ENCODE measurements at regions not wholly inside any gene's neighbourhood (a gene's known extent, or its start where the extent isn't known, plus 50 kb on each side); places are given as distances from the start of the nearest gene placed in this dataset.

DNA sequence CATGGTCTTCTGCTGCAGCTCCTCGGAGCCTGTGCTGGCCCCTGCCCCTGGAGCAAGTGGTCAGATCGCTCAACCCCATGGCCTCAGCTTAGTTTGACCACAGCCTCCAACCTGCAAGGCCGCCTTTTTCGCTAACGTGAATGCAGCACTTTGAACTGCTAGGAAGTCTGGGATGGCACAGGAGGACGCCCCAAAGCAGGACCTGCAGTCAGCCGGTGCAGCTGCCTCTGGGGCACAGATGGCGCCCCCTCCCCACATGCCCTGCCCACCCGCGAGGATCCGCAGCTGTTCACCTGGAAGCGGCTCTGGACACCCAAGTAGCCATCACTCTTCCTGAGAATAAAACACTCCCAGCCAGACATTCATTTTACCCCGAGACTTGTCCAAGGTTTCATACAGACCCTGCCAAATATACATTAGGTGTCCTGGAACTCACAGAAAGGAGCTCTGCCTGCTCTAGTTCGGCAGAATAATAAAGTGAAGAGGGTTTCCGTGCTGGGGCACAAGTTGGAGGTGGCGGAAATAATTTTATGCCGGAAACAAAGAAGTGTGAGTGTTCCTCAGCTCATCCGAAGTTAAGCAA is 510.1 kb downstream of the EIPR1 start:
- 69% methylated on average over 15 of the region's 18 CpGs for WGBS (ENCODE audit: insufficient coverage, low coverage, low lambda C conversion rate, missing lambda C conversion rate)
- no peaks in the 10 kb centered on the region for H3K36me3 ChIP-seq
- H3K4me1 ChIP-seq, result no peaks in the 10 kb centered on the region
- no peak overlapping the region for H3K27ac ChIP-seq
- ATAC-seq (no peak), DNase-seq (no peak)
- H3K27me3 ChIP-seq, result no peaks in the 10 kb centered on the region
- TF ChIP-seq, protein P1, sequence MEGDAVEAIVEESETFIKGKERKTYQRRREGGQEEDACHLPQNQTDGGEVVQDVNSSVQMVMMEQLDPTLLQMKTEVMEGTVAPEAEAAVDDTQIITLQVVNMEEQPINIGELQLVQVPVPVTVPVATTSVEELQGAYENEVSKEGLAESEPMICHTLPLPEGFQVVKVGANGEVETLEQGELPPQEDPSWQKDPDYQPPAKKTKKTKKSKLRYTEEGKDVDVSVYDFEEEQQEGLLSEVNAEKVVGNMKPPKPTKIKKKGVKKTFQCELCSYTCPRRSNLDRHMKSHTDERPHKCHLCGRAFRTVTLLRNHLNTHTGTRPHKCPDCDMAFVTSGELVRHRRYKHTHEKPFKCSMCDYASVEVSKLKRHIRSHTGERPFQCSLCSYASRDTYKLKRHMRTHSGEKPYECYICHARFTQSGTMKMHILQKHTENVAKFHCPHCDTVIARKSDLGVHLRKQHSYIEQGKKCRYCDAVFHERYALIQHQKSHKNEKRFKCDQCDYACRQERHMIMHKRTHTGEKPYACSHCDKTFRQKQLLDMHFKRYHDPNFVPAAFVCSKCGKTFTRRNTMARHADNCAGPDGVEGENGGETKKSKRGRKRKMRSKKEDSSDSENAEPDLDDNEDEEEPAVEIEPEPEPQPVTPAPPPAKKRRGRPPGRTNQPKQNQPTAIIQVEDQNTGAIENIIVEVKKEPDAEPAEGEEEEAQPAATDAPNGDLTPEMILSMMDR (IDR thresholded peaks at IDR 0.05), result no peak
- TF ChIP-seq POLR2A (IDR thresholded peaks at IDR 0.05), result no peak
- intact Hi-C loops (cut with DNase I), result no loop called here
- H3K9me3 ChIP-seq, result no peaks in the 10 kb centered on the region
- no peak overlapping the region for H3K4me3 ChIP-seq

DNA sequence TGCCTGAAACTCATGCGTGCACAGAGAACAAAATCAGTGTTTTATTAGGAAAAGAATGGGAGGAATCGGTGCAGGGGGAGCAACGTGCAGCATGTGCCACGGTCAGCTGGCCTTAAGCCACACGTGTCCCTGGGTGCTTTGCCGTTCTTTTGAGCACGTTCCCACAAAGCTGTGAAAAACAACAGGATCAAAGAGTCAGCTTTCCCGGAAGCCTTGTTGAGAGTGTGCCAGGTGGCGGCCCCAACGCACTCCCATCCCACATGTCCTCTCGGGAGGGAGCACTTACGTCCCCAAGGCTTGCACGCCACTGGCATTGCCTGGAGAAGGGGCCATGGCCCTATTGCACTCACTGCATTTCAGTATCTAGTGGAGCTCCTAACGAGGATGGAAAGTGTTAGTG is 511.2 kb downstream of the EIPR1 start:
- Histone ChIP-seq H3K27ac (no peak overlapping the region), H3K27me3 (no peaks in the 10 kb centered on the region), H3K36me3 (no peaks in the 10 kb centered on the region), H3K4me3 (no peak overlapping the region), H3K9me3 (no peaks in the 10 kb centered on the region), H3K4me1 (no peaks in the 10 kb centered on the region)
- no peak for DNase-seq
- 73% methylated on average over 9 of the region's 14 CpGs for WGBS (ENCODE audit: insufficient coverage, low coverage, low lambda C conversion rate, missing lambda C conversion rate)
- TF ChIP-seq POLR2A (IDR thresholded peaks at IDR 0.05), result no peak
- TF ChIP-seq, protein P1 (IDR thresholded peaks at IDR 0.05), result no peak
- intact Hi-C loops (cut with DNase I), result no loop called here
- ATAC-seq, result no peak

DNA sequence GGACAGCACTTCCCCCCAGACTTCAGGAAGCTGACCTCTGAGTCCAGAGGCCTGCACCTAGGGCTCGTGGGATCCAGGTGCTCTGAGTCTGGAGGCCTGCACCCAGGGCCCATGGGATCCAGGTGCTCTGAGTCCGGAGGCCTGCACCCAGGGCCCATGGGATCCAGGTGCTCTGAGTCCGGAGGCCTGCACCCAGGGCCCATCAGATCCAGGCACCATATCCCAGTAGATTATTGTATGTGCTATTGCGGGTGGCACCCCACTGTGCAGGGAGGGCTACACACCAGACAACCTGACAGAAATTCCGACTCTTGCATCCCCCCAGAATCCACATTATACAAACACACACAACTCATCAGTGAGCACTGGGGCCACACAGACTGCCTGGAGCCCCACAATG is 515.2 kb downstream of the EIPR1 start:
- no peaks in the 10 kb centered on the region for H3K27me3 ChIP-seq
- TF ChIP-seq, protein P1 (IDR thresholded peaks at IDR 0.05), result no peak
- H3K36me3 ChIP-seq, result no peaks in the 10 kb centered on the region
- intact Hi-C loops (cut with DNase I), result no loop called here
- ATAC-seq (no peak), DNase-seq (peak in 1 of 3 donors; percentile 4)
- no peaks in the 10 kb centered on the region for H3K9me3 ChIP-seq
- H3K4me1 ChIP-seq, result no peaks in the 10 kb centered on the region
- no peak overlapping the region for H3K4me3 ChIP-seq
- WGBS (ENCODE audit: insufficient coverage, low coverage, low lambda C conversion rate, missing lambda C conversion rate), result 67% methylated on average over 1 of the region's 5 CpGs
- no peak overlapping the region for H3K27ac ChIP-seq

DNA sequence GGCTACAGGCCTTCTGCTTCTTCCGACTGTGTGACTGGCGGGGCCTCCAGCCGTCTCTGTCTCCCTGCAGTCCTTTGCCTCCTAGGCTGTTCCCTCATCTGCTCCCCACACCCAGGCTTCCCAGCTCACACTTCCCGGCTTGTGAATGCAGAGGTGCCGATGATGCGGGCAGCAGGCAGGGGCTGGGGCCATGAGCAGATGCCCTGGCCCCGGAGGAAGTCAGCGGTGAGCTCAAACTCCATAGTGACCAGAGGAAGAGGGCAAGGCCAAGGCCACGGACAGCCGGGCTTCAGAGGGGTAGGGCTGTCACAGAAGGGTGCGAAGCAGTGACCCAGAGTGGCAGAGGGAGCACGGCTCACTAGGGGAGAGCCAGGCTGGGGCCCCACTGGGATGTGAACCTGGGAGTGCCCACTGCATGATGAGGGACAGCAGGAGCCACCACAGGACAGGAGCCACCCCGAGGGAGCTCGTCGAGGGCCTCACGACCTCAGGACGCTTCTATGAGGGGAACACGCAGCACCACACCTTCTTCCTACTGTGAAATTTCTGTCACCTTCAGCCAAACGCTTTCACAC is 515.9 kb downstream of the EIPR1 start:
- DNase-seq, result peak in 1 of 3 donors; percentile 13
- H3K4me1 ChIP-seq, result no peaks in the 10 kb centered on the region
- H3K36me3 ChIP-seq, result no peaks in the 10 kb centered on the region
- no peak overlapping the region for H3K4me3 ChIP-seq
- TF ChIP-seq, protein P1 (IDR thresholded peaks at IDR 0.05), result no peak
- no peak for TF ChIP-seq POLR2A (IDR thresholded peaks at IDR 0.05)
- H3K27ac ChIP-seq, result no peak overlapping the region
- peak in 1 of 4 donors; percentile 31 for ATAC-seq
- intact Hi-C loops (cut with DNase I), result no loop called here
- WGBS (ENCODE audit: insufficient coverage, low coverage, low lambda C conversion rate, missing lambda C conversion rate), result 59% methylated on average over 3 of the region's 19 CpGs
- no peaks in the 10 kb centered on the region for H3K27me3 ChIP-seq
- H3K9me3 ChIP-seq, result no peaks in the 10 kb centered on the region

All from right lobe of liver (tissue), 6 donors.